C4-2B (cell line): ENCODE measurements at regions not wholly inside any gene's neighbourhood (a gene's known extent, or its start where the extent isn't known, plus 50 kb on each side); places are given as distances from the start of the nearest gene placed in this dataset.
A peak's percentile ranks its signal among the peaks of the same experiment; 100 is the strongest.

ENCODE experiments used
- H3K27ac ChIP-seq: fragments of 450-650 bp; 2 replicates; pipeline ENCODE4 v1.5.1; 2017
- CTCF ChIP-seq: fragments of 450-650 bp; conservative IDR thresholded peaks from 2 replicates; pipeline ENCODE4 v1.5.1; 2017; ENCODE audit warnings: mild to moderate bottlenecking
- ZFX ChIP-seq: fragments of 450-650 bp; IDR thresholded peaks from 2 replicates; pipeline ENCODE4 v1.6.1; 2017

GRCh38 chr14:73792481-73792880 is 59.1 kb upstream of the PTGR2 start:
- no peak overlapping the region for H3K27ac ChIP-seq
- no peak for TF ChIP-seq ZFX
- no peak for TF ChIP-seq CTCF

DNA sequence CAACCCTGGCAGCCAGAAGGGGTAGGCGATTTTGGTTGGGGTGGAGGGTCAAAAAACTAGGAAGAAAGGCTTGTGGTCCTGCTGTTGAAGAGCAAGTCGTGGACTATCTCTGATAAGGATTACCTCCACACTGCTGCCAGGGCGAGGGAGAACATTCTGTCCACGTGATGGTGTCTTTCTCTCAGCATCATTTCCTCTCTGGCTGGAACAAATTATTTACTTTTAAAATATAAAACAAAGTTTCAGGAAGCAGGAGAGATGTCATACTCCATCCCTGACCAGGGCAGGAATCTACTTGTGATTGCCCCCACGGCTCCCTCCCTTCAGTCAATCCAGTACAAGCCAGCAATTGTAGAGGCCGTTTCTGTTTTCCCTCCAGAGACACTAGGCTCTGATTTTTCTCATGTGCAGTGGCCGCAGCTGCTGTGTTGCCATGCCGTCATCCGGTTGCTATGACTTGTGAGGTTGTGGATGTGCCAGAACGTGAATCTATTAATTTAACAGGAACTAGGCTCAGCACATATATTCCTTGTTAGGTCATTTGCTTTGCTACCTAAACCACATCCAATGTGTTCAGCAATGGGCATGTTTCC is 61.5 kb upstream of the PTGR2 start:
- peak overlapping the region; percentile 23 for H3K27ac ChIP-seq
- no peak for TF ChIP-seq ZFX
- no peak for TF ChIP-seq CTCF

- H3K27ac ChIP-seq = no peak overlapping the region; the same call in 1 of the 2 replicates
- no peak for TF ChIP-seq CTCF
- TF ChIP-seq ZFX = no peak
Measured at GRCh38 chr14:73788701-73789551, 62.7 kb upstream of the PTGR2 start.

DNA sequence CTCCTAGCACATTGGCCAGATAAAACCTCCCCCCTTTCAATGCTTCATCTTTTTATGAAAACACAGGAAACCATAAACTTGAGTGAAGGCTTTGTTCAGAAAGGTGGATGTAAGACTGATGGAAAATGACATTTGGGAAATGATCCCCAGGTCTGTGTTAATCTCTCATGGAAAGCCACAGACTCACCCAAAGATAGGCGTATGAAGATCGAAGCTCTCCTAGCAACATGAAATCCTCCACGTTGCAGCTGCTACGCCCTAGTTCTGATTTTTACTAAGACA is 63.4 kb upstream of the PTGR2 start:
- H3K27ac ChIP-seq = no peak overlapping the region
- TF ChIP-seq CTCF = no peak
- no peak for TF ChIP-seq ZFX

DNA sequence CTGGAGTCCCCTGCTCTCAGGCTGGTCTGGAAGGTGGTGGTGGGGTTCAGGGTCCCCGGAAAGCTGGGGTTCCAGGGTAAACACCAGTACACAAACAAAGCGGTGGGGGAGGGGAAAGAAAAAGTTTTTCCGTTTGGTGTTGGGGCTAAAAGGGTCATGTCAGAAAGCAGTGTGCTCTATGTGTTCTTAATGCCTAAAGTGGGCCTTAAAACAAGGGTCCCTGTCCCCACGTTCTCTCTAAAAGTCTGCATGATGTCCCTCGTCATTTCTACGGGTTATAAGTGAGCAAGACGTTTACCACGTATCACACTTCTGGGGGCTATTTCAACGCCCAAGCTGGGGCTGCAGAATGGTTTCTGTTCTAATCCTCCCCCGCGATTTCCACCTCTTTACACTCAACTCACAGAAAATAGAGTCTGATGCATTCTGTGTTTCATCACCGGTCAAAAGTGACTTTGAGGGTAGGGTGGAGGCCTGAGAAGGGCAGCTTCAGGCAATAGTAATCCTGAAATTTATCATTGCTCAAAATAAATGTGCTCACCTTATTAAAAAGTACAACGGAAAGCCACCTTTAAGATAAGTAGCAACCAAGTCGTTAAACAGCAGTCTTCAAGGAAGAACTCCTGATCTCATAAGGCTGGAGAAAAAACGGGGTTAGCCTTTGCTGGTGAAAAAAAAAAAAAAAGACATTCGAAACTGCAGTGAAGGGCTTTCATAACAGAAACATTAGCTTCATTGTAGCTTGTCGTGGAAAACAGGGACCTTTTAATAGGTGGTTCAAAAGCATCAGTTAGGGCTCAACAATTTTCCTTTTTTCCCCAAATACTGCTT is 63.9 kb upstream of the PTGR2 start:
- no peak for TF ChIP-seq ZFX
- TF ChIP-seq CTCF = no peak
- peak overlapping the region; percentile 97 for H3K27ac ChIP-seq

DNA sequence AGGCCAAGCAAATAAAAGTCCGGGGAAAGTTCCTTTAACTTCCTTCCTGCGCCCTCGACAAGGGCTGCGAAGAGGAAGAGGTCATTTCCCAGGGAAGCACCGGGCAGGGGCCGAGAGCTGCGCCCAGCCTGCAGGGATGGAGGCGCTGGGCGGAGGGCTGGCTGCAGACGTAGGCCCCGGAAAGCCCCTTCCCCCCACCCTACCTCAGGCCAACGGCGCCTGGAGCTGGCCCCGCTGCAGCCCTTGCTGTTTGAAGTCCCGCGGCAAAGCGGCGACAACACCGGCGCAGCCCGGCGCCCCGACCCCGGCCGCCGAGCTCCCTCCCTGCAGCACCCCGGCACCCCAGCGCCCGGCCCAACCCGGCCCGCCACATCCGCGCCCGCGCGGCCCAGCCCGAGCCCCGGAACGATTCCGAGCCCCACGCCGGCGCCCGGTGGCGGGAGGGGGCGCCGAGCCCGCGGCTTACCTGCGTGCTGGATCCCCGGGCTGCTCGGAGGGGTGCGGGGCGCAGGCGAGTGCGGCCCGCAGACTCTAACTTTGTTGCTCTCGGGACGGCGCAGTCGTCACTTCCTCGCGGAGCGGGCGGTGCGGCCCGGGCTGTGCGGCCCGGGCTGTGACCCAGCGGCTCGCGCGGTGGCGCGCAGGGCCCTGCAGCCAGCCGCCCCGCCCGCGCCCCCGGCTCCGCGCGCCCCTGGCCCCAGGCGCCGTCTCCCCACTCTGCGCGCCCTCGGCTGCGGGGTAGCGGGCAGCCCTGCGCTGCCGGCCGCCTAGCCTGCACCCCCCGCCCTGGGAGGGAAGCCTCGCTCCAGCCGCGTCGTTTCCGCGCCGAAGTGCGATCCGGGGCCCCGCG is 64.8 kb upstream of the PTGR2 start:
- peak overlapping the region; percentile 97 for H3K27ac ChIP-seq
- TF ChIP-seq CTCF = no peak
- peak; percentile 97 for TF ChIP-seq ZFX
